Mesenchymal stem cell (in vitro differentiated cells and primary cell): ENCODE measurements at regions not wholly inside any gene's neighbourhood (a gene's known extent, or its start where the extent isn't known, plus 50 kb on each side); places are given as distances from the start of the nearest gene placed in this dataset.

ENCODE experiments used
- DNase-seq: peaks from one replicate; pipeline ENCODE4 v3.0.0-alpha.2; 2013
- H2AFZ ChIP-seq: one replicate; pipeline ENCODE4 v1.6.1; 2013; ENCODE audit warnings: low read depth, mild to moderate bottlenecking, control low read depth, inconsistent platforms, low read length, moderate library complexity
- H2AK5ac ChIP-seq: 2 replicates; pipeline ENCODE4 v1.6.1; 2013; ENCODE audit warnings: low read length, moderate library complexity, mild to moderate bottlenecking, inconsistent platforms; ENCODE audit not compliant: severe bottlenecking
- H2BK120ac ChIP-seq: one replicate; pipeline ENCODE4 v1.6.1; 2013; ENCODE audit warnings: low read depth, mild to moderate bottlenecking, inconsistent platforms, low read length, moderate library complexity
- H2BK12ac ChIP-seq, 2 experiments: one replicate each; pipeline ENCODE4 v1.6.1; 2013; ENCODE audit warnings: inconsistent platforms in 2 of 2, low read length in 2 of 2, mild to moderate bottlenecking in 2 of 2, moderate library complexity in 2 of 2, control low read depth in 1 of 2
- H2BK15ac ChIP-seq: one replicate; pipeline ENCODE4 v1.6.1; 2013; ENCODE audit warnings: mild to moderate bottlenecking, low read depth, inconsistent platforms; ENCODE audit not compliant: poor library complexity, severe bottlenecking
- H2BK5ac ChIP-seq: 2 replicates; pipeline ENCODE4 v1.6.1; 2013; ENCODE audit warnings: low read depth, mild to moderate bottlenecking, low read length, control low read depth, inconsistent platforms; ENCODE audit not compliant: poor library complexity, severe bottlenecking
- H3K14ac ChIP-seq, 2 experiments: one replicate each; pipeline ENCODE4 v1.6.1; 2013; ENCODE audit warnings: inconsistent platforms in 2 of 2, low read length in 2 of 2, control low read depth in 1 of 2, mild to moderate bottlenecking in 1 of 2, moderate library complexity in 1 of 2
- H3K18ac ChIP-seq, 2 experiments: one replicate each; pipeline ENCODE4 v1.6.1; 2013; ENCODE audit warnings: inconsistent platforms in 2 of 2, low read length in 2 of 2, control low read depth in 1 of 2, low read depth in 1 of 2, mild to moderate bottlenecking in 1 of 2
- H3K23ac ChIP-seq, 2 experiments: one replicate each; pipeline ENCODE4 v1.6.1; 2013; ENCODE audit warnings: inconsistent platforms in 2 of 2, low read length in 2 of 2, mild to moderate bottlenecking in 2 of 2, moderate library complexity in 2 of 2, control low read depth in 1 of 2
- H3K27ac ChIP-seq: 2 replicates; pipeline ENCODE4 v1.5.1; 2013; ENCODE audit warnings: mild to moderate bottlenecking, moderate library complexity, low read length, control low read depth, inconsistent platforms; ENCODE audit not compliant: poor library complexity, severe bottlenecking
- H3K27me3 ChIP-seq, 2 experiments: 2 replicates each; pipeline versions ENCODE4 v1.6.1 to v1.7.0; 2013; ENCODE audit warnings: low read length in 2 of 2, mild to moderate bottlenecking in 2 of 2, moderate library complexity in 2 of 2, control low read depth in 1 of 2, inconsistent platforms in 1 of 2; ENCODE audit not compliant: control insufficient read depth in 1 of 2, insufficient read depth in 1 of 2
- H3K36me3 ChIP-seq, 2 experiments: 2 replicates each; pipeline versions ENCODE4 v1.6.1 to v1.7.0; 2013; ENCODE audit warnings: low read length in 2 of 2, control low read depth in 1 of 2, inconsistent platforms in 1 of 2, low read depth in 1 of 2, mild to moderate bottlenecking in 1 of 2; ENCODE audit not compliant: insufficient read depth in 2 of 2, control insufficient read depth in 1 of 2
- H3K4ac ChIP-seq, 2 experiments: one replicate each; pipeline ENCODE4 v1.6.1; 2013; ENCODE audit warnings: inconsistent platforms in 2 of 2, low read length in 2 of 2, mild to moderate bottlenecking in 2 of 2, moderate library complexity in 2 of 2, control low read depth in 1 of 2, low read depth in 1 of 2
- H3K4me1 ChIP-seq: 2 replicates; pipeline ENCODE4 v1.6.1; 2013; ENCODE audit warnings: low read depth, low read length, control low read depth; ENCODE audit not compliant: control insufficient read depth, insufficient read depth
- H3K4me2 ChIP-seq: 2 replicates; pipeline ENCODE4 v1.6.1; 2013; ENCODE audit warnings: low read length, mild to moderate bottlenecking, inconsistent platforms; ENCODE audit not compliant: poor library complexity, severe bottlenecking
- H3K4me3 ChIP-seq, 2 experiments: 2 replicates each; pipeline versions ENCODE4 v1.5.1 to v1.7.0; 2013; ENCODE audit warnings: low read length in 2 of 2, mild to moderate bottlenecking in 2 of 2, control low read depth in 1 of 2, low read depth in 1 of 2; ENCODE audit not compliant: insufficient read depth in 1 of 2
- H3K79me1 ChIP-seq: replicated peaks from 2 replicates; pipeline ENCODE4 v1.6.1; 2013; ENCODE audit warnings: mild to moderate bottlenecking, control low read depth, low read length, inconsistent platforms; ENCODE audit not compliant: poor library complexity, severe bottlenecking
- H3K9ac ChIP-seq: 2 replicates; pipeline ENCODE4 v1.7.0; 2013; ENCODE audit warnings: mild to moderate bottlenecking, low read length, moderate library complexity
- H3K9me3 ChIP-seq: 2 replicates; pipeline ENCODE4 v1.7.0; 2013; ENCODE audit warnings: mild to moderate bottlenecking, low read length; ENCODE audit not compliant: control insufficient read depth
- H4K8ac ChIP-seq: one replicate; pipeline ENCODE4 v1.6.1; 2013; ENCODE audit warnings: inconsistent platforms, mild to moderate bottlenecking, low read length, moderate library complexity
- H4K91ac ChIP-seq: one replicate; pipeline ENCODE4 v1.6.1; 2013; ENCODE audit warnings: mild to moderate bottlenecking, low read length, inconsistent platforms
- WGBS: methylation state at CpG from one replicate; pipeline ENCODE4 v1.1.7; 2013; ENCODE audit warnings: mixed read lengths; 5-methylcytosine and 5-hydroxymethylcytosine counted together

GRCh38 chr2:34723683-34724082 is 1124.6 kb upstream of the FAM98A start:
- no peak overlapping the region for H3K18ac ChIP-seq
- no peak overlapping the region for H4K8ac ChIP-seq
- no peak overlapping the region for H4K91ac ChIP-seq
- no CpG with 5 or more reads among the region's 1 CpG for WGBS
- H3K4me1 ChIP-seq: peaks cover 2% of the 10 kb centered on the region
- no peak for DNase-seq
- H3K9ac ChIP-seq: no peak overlapping the region
- H3K23ac ChIP-seq: no peak overlapping the region
- no peaks in the 10 kb centered on the region for H3K9me3 ChIP-seq
- H3K4me2 ChIP-seq: no peak overlapping the region
- H3K14ac ChIP-seq: no peak overlapping the region
- H3K79me1 ChIP-seq: no peaks in the 10 kb centered on the region
- H2BK12ac ChIP-seq: no peak overlapping the region
- H2BK120ac ChIP-seq: no peak overlapping the region
- H3K27me3 ChIP-seq: no peaks in the 10 kb centered on the region
- H2AK5ac ChIP-seq: no peak overlapping the region
- H2BK5ac ChIP-seq: no peak overlapping the region
- H3K4me3 ChIP-seq: no peak overlapping the region
- no peak overlapping the region for H2AFZ ChIP-seq
- no peak overlapping the region for H3K27ac ChIP-seq
- H3K4ac ChIP-seq: no peak overlapping the region
- no peak overlapping the region for H2BK15ac ChIP-seq
- peaks cover 0 to 3% of the 10 kb centered on the region in 2 experiments for H3K36me3 ChIP-seq

DNA sequence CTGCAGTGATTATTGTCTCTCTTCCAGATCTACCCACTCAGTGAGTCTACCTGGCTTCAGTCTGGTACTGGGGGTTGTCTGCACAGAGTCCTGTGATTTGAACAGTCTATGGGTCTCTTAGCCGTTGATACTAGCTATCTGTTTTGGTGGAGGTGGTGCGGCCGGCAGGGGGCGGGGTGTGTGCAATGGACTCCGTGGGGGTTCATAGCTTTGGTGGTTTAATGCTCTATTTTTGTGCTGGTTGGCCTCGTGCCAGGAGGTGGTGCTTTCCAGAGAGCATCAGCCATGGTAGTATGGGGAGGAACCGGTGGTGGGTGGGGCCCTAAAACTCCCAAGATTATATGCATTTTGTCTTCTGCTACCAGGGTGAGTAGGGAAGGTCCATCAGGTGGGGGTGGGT is 1120.1 kb upstream of the FAM98A start:
- no peaks in the 10 kb centered on the region for H3K9me3 ChIP-seq
- H3K27me3 ChIP-seq: no peaks in the 10 kb centered on the region
- H3K4me1 ChIP-seq: peaks cover 2% of the 10 kb centered on the region
- no peak overlapping the region for H2BK12ac ChIP-seq
- H2AK5ac ChIP-seq: no peak overlapping the region
- H2AFZ ChIP-seq: no peak overlapping the region
- H3K4me3 ChIP-seq: no peak overlapping the region
- no peak overlapping the region for H2BK15ac ChIP-seq
- no peak overlapping the region for H3K27ac ChIP-seq
- no peak overlapping the region for H3K23ac ChIP-seq
- H2BK5ac ChIP-seq: no peak overlapping the region
- H3K36me3 ChIP-seq: peaks cover 0 to 3% of the 10 kb centered on the region in 2 experiments
- H3K14ac ChIP-seq: no peak overlapping the region
- H4K91ac ChIP-seq: no peak overlapping the region
- H3K4me2 ChIP-seq: no peak overlapping the region
- H3K79me1 ChIP-seq: no peaks in the 10 kb centered on the region
- no peak overlapping the region for H3K18ac ChIP-seq
- DNase-seq: no peak
- no peak overlapping the region for H3K4ac ChIP-seq
- H2BK120ac ChIP-seq: no peak overlapping the region
- H4K8ac ChIP-seq: no peak overlapping the region
- 80% methylated on average over 7 of the region's 7 CpGs for WGBS
- no peak overlapping the region for H3K9ac ChIP-seq

GRCh38 chr2:34705551-34706247 is 1106.6 kb upstream of the FAM98A start:
- H2BK5ac ChIP-seq: peak overlapping the region; percentile 86
- no peak for DNase-seq
- H3K9me3 ChIP-seq: no peaks in the 10 kb centered on the region
- no peak overlapping the region for H3K4me3 ChIP-seq
- no peak overlapping the region for H4K8ac ChIP-seq
- H3K9ac ChIP-seq: no peak overlapping the region
- H2BK15ac ChIP-seq: no peak overlapping the region
- H3K27me3 ChIP-seq: no peaks in the 10 kb centered on the region
- H3K36me3 ChIP-seq: no peaks in the 10 kb centered on the region
- H2AK5ac ChIP-seq: no peak overlapping the region
- H2BK12ac ChIP-seq: no peak overlapping the region
- no peak overlapping the region for H3K18ac ChIP-seq
- no peak overlapping the region for H2AFZ ChIP-seq
- WGBS: 89% methylated on average over 3 of the region's 6 CpGs
- H3K4ac ChIP-seq: no peak overlapping the region
- peak overlapping the region; percentile 80 for H3K27ac ChIP-seq
- no peak overlapping the region for H2BK120ac ChIP-seq
- peaks cover 1% of the 10 kb centered on the region for H3K4me1 ChIP-seq
- H3K23ac ChIP-seq: no peak overlapping the region
- no peak overlapping the region for H4K91ac ChIP-seq
- H3K4me2 ChIP-seq: no peak overlapping the region
- no peak overlapping the region for H3K14ac ChIP-seq
- H3K79me1 ChIP-seq: no peaks in the 10 kb centered on the region

DNA sequence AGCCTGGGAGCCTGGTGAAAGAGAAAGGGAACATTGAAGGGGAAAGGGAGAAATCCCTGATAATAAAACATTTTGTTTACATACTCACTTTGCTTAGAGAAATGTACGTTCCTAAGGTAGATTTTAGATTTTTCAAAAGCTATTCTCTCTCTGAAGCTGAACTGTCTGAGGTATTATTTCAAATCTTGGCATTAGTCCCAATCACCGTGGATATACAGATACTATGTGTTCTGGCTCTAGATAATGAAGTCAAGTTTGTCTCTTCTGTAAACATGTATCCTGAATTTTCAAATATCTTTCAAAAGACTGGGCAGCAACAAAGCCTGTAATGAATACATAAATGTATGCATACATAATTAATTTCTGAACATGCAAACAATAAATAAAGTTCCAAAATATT is 1104.2 kb upstream of the FAM98A start:
- Histone ChIP-seq H2AFZ (no peak overlapping the region), H3K14ac (no peak overlapping the region), H3K36me3 (no peaks in the 10 kb centered on the region), H3K23ac (no peak overlapping the region), H3K27me3 (no peaks in the 10 kb centered on the region), H3K4me3 (no peak overlapping the region), H2BK15ac (no peak overlapping the region), H3K4me2 (no peak overlapping the region), H3K4me1 (peaks cover 2% of the 10 kb centered on the region), H3K18ac (no peak overlapping the region), H2BK120ac (no peak overlapping the region), H3K9me3 (no peaks in the 10 kb centered on the region), H2BK12ac (no peak overlapping the region), H3K27ac (no peak overlapping the region), H2AK5ac (no peak overlapping the region), H3K79me1 (no peaks in the 10 kb centered on the region), H3K9ac (no peak overlapping the region), H4K91ac (no peak overlapping the region), H3K4ac (no peak overlapping the region), H2BK5ac (no peak overlapping the region), H4K8ac (no peak overlapping the region)
- no CpG with 5 or more reads among the region's 2 CpGs for WGBS
- no peak for DNase-seq
